ENCODE measurements at regions not wholly inside any gene's neighbourhood (a gene's known extent, or its start where the extent isn't known, plus 50 kb on each side); places are given as distances from the start of the nearest gene placed in this dataset.
A peak's percentile ranks its signal among the peaks of the same experiment; 100 is the strongest.

GRCh38 chr6:137651591-137652335 is 157.6 kb upstream of the OLIG3 start:
- POLR2A ChIA-PET = no interaction called here
- no peak for DNase-seq
- H3K9me3 Mint-ChIP-seq (ENCODE audit: unreplicated experiment) = peaks cover 23% of the 10 kb centered on the region
- Histone ChIP-seq H3K9me3 (peaks cover 56% of the 10 kb centered on the region), H3K36me3 (ENCODE audit: control insufficient read depth, insufficient read depth, low read length) (no peaks in the 10 kb centered on the region; the same call in 1 of the 2 replicates), H3K4me1 (peaks cover 39% of the 10 kb centered on the region), H3K4me3 (ENCODE audit: low read depth, low read length) (no peak overlapping the region), H3K27me3 (replicated peaks; ENCODE audit: control insufficient read depth, insufficient read depth, low read length) (no peaks in the 10 kb centered on the region)
- H3K27ac Mint-ChIP-seq (ENCODE audit: unreplicated experiment) = peak overlapping the region; percentile 42
- TF ChIP-seq CTCF (IDR thresholded peaks at IDR 0.05; ENCODE audit: insufficient read depth in 1 of 2, low read depth in 1 of 2, low read length in 1 of 2, severe bottlenecking in 1 of 2, unreplicated experiment in 1 of 2) = no peak
- no peak overlapping the region for H3K4me3 Mint-ChIP-seq (ENCODE audit: unreplicated experiment)
- intact Hi-C loops (cut with micrococcal nuclease; ENCODE audit: unreplicated experiment) = no loop called here
- CTCF ChIA-PET = no interaction called here
- no peaks in the 10 kb centered on the region for H3K27me3 Mint-ChIP-seq (ENCODE audit: insufficient read depth, unreplicated experiment)
- peaks cover 29% of the 10 kb centered on the region for H3K4me1 Mint-ChIP-seq (ENCODE audit: low read depth, unreplicated experiment)
- H3K36me3 Mint-ChIP-seq (ENCODE audit: insufficient read depth, unreplicated experiment) = peaks cover 9% of the 10 kb centered on the region
- BruUV-seq (replicated peaks) = no TSS peak

GRCh38 chr6:137652961-137653705 is 158.9 kb upstream of the OLIG3 start:
- POLR2A ChIA-PET = no interaction called here
- peaks cover 28% of the 10 kb centered on the region for H3K4me1 Mint-ChIP-seq (ENCODE audit: low read depth, unreplicated experiment)
- no peak for TF ChIP-seq CTCF (IDR thresholded peaks at IDR 0.05; ENCODE audit: insufficient read depth in 1 of 2, low read depth in 1 of 2, low read length in 1 of 2, severe bottlenecking in 1 of 2, unreplicated experiment in 1 of 2)
- peaks cover 38% of the 10 kb centered on the region for H3K4me1 ChIP-seq
- CTCF ChIA-PET = no interaction called here
- no peaks in the 10 kb centered on the region for H3K27me3 Mint-ChIP-seq (ENCODE audit: insufficient read depth, unreplicated experiment)
- H3K36me3 Mint-ChIP-seq (ENCODE audit: insufficient read depth, unreplicated experiment) = peaks cover 23% of the 10 kb centered on the region
- DNase-seq = no peak
- H3K9me3 ChIP-seq = peaks cover 56% of the 10 kb centered on the region
- no peak overlapping the region for H3K27ac Mint-ChIP-seq (ENCODE audit: unreplicated experiment)
- H3K4me3 Mint-ChIP-seq (ENCODE audit: unreplicated experiment) = no peak overlapping the region
- no TSS peak for BruUV-seq (replicated peaks)
- intact Hi-C loops (cut with micrococcal nuclease; ENCODE audit: unreplicated experiment) = no loop called here
- no peaks in the 10 kb centered on the region; the same call in 1 of the 2 replicates for H3K36me3 ChIP-seq (ENCODE audit: control insufficient read depth, insufficient read depth, low read length)
- no peak overlapping the region for H3K4me3 ChIP-seq (ENCODE audit: low read depth, low read length)
- H3K9me3 Mint-ChIP-seq (ENCODE audit: unreplicated experiment) = peaks cover 33% of the 10 kb centered on the region
- no peaks in the 10 kb centered on the region for H3K27me3 ChIP-seq (replicated peaks; ENCODE audit: control insufficient read depth, insufficient read depth, low read length)

- Histone ChIP-seq H3K4me3 (ENCODE audit: low read depth, low read length) (no peak overlapping the region), H3K36me3 (ENCODE audit: control insufficient read depth, insufficient read depth, low read length) (no peaks in the 10 kb centered on the region; the same call in 1 of the 2 replicates), H3K4me1 (peaks cover 38% of the 10 kb centered on the region), H3K9me3 (peaks cover 56% of the 10 kb centered on the region), H3K27me3 (replicated peaks; ENCODE audit: control insufficient read depth, insufficient read depth, low read length) (no peaks in the 10 kb centered on the region)
- no peaks in the 10 kb centered on the region for H3K27me3 Mint-ChIP-seq (ENCODE audit: insufficient read depth, unreplicated experiment)
- H3K4me3 Mint-ChIP-seq (ENCODE audit: unreplicated experiment) = no peak overlapping the region
- no TSS peak for BruUV-seq (replicated peaks)
- H3K36me3 Mint-ChIP-seq (ENCODE audit: insufficient read depth, unreplicated experiment) = peaks cover 27% of the 10 kb centered on the region
- POLR2A ChIA-PET = no interaction called here
- DNase-seq = no peak
- peaks cover 28% of the 10 kb centered on the region for H3K4me1 Mint-ChIP-seq (ENCODE audit: low read depth, unreplicated experiment)
- intact Hi-C loops (cut with micrococcal nuclease; ENCODE audit: unreplicated experiment) = no loop called here
- H3K9me3 Mint-ChIP-seq (ENCODE audit: unreplicated experiment) = peaks cover 38% of the 10 kb centered on the region
- TF ChIP-seq CTCF (IDR thresholded peaks at IDR 0.05; ENCODE audit: insufficient read depth in 1 of 2, low read depth in 1 of 2, low read length in 1 of 2, severe bottlenecking in 1 of 2, unreplicated experiment in 1 of 2) = no peak
- H3K27ac Mint-ChIP-seq (ENCODE audit: unreplicated experiment) = no peak overlapping the region
- CTCF ChIA-PET = no interaction called here
Measured at GRCh38 chr6:137653706-137654059, 159.5 kb upstream of the OLIG3 start.

Measured in Caco-2 (cell line).